DND-41 (cell line): ENCODE measurements at regions not wholly inside any gene's neighbourhood (a gene's known extent, or its start where the extent isn't known, plus 50 kb on each side); places are given as distances from the start of the nearest gene placed in this dataset.

Experiments used
- EZH2 ChIP-seq: IDR thresholded peaks from 3 replicates; pipeline ENCODE4 v1.6.1; 2012; ENCODE audit warnings: borderline replicate concordance, low read depth, mild to moderate bottlenecking, moderate library complexity, low read length, inconsistent platforms; ENCODE audit not compliant: severe bottlenecking
- TF ChIP-seq, protein P1 (sequence below): IDR thresholded peaks from 2 replicates; pipeline ENCODE4 v1.5.1; 2012; ENCODE audit warnings: borderline replicate concordance, low read length, moderate library complexity, mild to moderate bottlenecking; ENCODE audit not compliant: poor library complexity, severe bottlenecking; ENCODE audit errors: extremely low read depth

DNA sequence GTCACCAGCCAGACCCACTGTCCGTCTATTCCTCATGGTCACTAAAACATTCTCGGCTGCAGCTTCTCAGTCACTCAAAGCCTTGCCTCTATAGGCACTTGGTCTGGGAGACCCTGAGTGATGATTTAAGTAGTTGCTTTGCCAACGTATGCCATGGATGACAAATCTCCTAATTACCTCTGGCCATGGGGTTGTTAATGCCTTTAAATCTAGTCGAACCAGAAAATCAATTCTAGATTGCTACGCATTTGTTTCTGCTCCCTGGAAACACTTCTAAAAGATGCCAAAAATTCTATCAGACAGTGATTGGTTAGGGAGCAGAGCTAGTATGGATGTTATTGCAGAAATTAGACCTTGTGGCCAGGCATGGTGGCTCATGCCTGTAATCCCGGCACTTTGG lies 57.0 kb upstream of the RTL6 start:
- TF ChIP-seq, protein P1, sequence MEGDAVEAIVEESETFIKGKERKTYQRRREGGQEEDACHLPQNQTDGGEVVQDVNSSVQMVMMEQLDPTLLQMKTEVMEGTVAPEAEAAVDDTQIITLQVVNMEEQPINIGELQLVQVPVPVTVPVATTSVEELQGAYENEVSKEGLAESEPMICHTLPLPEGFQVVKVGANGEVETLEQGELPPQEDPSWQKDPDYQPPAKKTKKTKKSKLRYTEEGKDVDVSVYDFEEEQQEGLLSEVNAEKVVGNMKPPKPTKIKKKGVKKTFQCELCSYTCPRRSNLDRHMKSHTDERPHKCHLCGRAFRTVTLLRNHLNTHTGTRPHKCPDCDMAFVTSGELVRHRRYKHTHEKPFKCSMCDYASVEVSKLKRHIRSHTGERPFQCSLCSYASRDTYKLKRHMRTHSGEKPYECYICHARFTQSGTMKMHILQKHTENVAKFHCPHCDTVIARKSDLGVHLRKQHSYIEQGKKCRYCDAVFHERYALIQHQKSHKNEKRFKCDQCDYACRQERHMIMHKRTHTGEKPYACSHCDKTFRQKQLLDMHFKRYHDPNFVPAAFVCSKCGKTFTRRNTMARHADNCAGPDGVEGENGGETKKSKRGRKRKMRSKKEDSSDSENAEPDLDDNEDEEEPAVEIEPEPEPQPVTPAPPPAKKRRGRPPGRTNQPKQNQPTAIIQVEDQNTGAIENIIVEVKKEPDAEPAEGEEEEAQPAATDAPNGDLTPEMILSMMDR = no peak
- TF ChIP-seq EZH2 = no peak
